ENCODE measurements at regions not wholly inside any gene's neighbourhood (a gene's known extent, or its start where the extent isn't known, plus 50 kb on each side); places are given as distances from the start of the nearest gene placed in this dataset.
"Not testable (repeated sequence)": the region's sequence is repeated elsewhere in the genome, so short reads cannot be mapped to it uniquely, and the experiment has no call there.

DNA sequence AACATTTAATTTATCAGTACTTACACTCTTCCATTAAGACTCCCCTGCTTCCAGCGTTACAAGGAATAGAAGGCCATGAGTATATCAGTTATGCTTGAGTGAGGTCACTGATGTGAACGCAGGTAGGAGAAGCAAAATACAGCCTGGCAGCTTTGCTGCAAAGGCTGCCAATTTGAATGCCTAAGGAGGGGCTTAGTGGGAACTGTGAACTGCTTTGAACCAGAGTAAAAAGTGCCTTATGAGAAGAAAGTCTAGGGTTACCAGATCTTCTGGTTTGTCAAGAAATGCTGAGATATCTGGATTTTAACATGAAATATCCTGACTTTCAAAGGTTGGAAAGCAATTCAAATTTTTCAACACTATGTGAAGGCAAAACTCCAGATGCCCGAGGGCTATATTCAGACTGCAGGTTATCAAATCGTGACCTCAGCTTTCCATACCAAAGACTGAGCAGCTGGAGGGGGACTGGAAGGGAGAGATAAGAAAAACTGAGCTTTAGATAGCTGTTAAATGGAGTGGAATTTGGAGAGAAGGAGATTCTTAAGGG lies 446.3 kb upstream of the NECTIN3 start:
- Mint-ChIP-seq H3K9me3 (no peaks in the 10 kb centered on the region), H3K27ac (no peak overlapping the region), H3K4me3 (no peak overlapping the region), H3K27me3 (ENCODE audit: low read depth, poor library complexity) (no peaks in the 10 kb centered on the region), H3K4me1 (peaks cover 10% of the 10 kb centered on the region), H3K36me3 (ENCODE audit: low read depth) (no peaks in the 10 kb centered on the region)
- TF ChIP-seq CTCF (IDR thresholded peaks at IDR 0.05): no peak
- no peak for DNase-seq

DNA sequence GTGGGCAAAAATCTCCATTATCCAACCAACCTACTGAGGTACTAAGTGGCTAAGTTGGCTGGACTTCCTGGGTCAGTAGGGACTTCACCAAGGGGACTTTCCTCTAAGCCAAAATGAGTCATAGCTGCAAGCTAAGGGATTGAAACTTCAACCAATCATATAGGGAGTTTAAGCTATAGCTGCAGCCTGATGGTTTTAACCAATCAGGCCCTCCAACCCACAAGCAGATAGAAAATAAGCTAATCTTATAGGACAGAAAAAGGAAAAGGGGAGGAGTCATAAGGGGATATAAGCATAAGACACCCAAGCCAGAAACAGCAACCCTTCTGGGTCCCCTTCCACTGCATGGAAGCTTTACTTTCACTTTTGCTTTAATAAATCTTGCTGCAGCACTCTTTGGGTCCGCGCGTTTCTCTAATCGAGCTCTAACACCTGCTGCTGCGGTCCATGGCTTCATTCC lies 444.9 kb upstream of the NECTIN3 start:
- H3K27ac Mint-ChIP-seq; H3K27me3 Mint-ChIP-seq (ENCODE audit: low read depth, poor library complexity); H3K9me3 Mint-ChIP-seq; DNase-seq; H3K4me3 Mint-ChIP-seq; H3K36me3 Mint-ChIP-seq (ENCODE audit: low read depth): not testable (repeated sequence)
- peaks cover 10% of the 10 kb centered on the region for H3K4me1 Mint-ChIP-seq

- Mint-ChIP-seq H3K36me3 (ENCODE audit: low read depth) (no peaks in the 10 kb centered on the region), H3K27me3 (ENCODE audit: low read depth, poor library complexity) (no peaks in the 10 kb centered on the region), H3K27ac (no peak overlapping the region), H3K9me3 (no peaks in the 10 kb centered on the region), H3K4me1 (peaks cover 10% of the 10 kb centered on the region), H3K4me3 (no peak overlapping the region)
- TF ChIP-seq CTCF (IDR thresholded peaks at IDR 0.05): no peak
- no peak for DNase-seq
Measured at GRCh38 chr3:110628650-110629301, 442.8 kb upstream of the NECTIN3 start.

GRCh38 chr3:110629917-110630316 lies 441.7 kb upstream of the NECTIN3 start:
- H3K36me3 Mint-ChIP-seq (ENCODE audit: low read depth): no peaks in the 10 kb centered on the region
- H3K4me1 Mint-ChIP-seq: peaks cover 10% of the 10 kb centered on the region
- no peaks in the 10 kb centered on the region for H3K27me3 Mint-ChIP-seq (ENCODE audit: low read depth, poor library complexity)
- no peak for DNase-seq
- no peaks in the 10 kb centered on the region for H3K9me3 Mint-ChIP-seq
- H3K27ac Mint-ChIP-seq: no peak overlapping the region
- H3K4me3 Mint-ChIP-seq: no peak overlapping the region
- TF ChIP-seq CTCF (IDR thresholded peaks at IDR 0.05): no peak

DNA sequence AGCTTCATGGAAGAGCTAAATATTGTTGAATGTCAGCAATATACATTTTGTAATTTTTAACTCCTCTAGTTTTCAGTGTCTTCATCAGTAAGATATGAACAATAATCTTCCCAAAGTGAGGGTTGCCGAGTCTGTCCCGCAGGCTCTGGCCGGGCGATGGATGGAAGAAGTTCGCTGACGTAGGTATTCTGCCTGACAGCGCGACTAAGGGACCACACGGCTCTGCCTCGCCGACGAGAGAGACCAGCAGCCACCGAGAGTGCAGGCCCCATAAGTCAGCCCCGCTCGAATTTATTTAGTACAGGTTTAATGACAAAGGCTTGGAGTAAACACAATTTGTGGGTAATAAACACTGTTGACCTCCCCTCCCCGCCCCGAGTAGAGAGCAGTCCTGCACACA lies 427.4 kb upstream of the NECTIN3 start:
- no peaks in the 10 kb centered on the region for H3K27me3 Mint-ChIP-seq (ENCODE audit: low read depth, poor library complexity)
- H3K36me3 Mint-ChIP-seq (ENCODE audit: low read depth): peaks cover 2% of the 10 kb centered on the region
- DNase-seq: no peak
- no peak for TF ChIP-seq CTCF (IDR thresholded peaks at IDR 0.05)
- peak overlapping the region; percentile 16 for H3K27ac Mint-ChIP-seq
- no peak overlapping the region for H3K4me3 Mint-ChIP-seq
- H3K9me3 Mint-ChIP-seq: peaks cover 9% of the 10 kb centered on the region
- no peaks in the 10 kb centered on the region for H3K4me1 Mint-ChIP-seq

GRCh38 chr3:110646055-110646454 lies 425.6 kb upstream of the NECTIN3 start:
- Mint-ChIP-seq H3K36me3 (ENCODE audit: low read depth) (no peaks in the 10 kb centered on the region), H3K4me1 (no peaks in the 10 kb centered on the region), H3K27ac (no peak overlapping the region), H3K27me3 (ENCODE audit: low read depth, poor library complexity) (no peaks in the 10 kb centered on the region), H3K4me3 (no peak overlapping the region), H3K9me3 (peaks cover 9% of the 10 kb centered on the region)
- DNase-seq: no peak
- TF ChIP-seq CTCF (IDR thresholded peaks at IDR 0.05): no peak
